Lower lobe of right lung (tissue), 2 donors: ENCODE measurements at regions not wholly inside any gene's neighbourhood (a gene's known extent, or its start where the extent isn't known, plus 50 kb on each side); places are given as distances from the start of the nearest gene placed in this dataset.
A peak's percentile ranks its signal among the peaks of the same experiment; 100 is the strongest.

ENCODE experiments used
- ATAC-seq, 2 donors: fragments of 200-7000 bp; cut with Tn5 transposase; one replicate each; pipeline ENCODE4 v1.9.1; 2020 to 2022; ENCODE audit warnings: mild to moderate bottlenecking in 2 of 2, moderate library complexity in 2 of 2
- DNase-seq: peaks from one replicate; pipeline ENCODE4 v3.0.0-alpha.2; 2020
- H3K27ac ChIP-seq: fragments of 200-600 bp; one replicate; pipeline ENCODE4 v1.8.0; 2022
- H3K27me3 ChIP-seq: fragments of 200-600 bp; one replicate; pipeline ENCODE4 v1.8.0; 2022; ENCODE audit warnings: low read depth
- H3K36me3 ChIP-seq: fragments of 200-600 bp; one replicate; pipeline ENCODE4 v1.8.0; 2022; ENCODE audit warnings: mild to moderate bottlenecking
- H3K4me1 ChIP-seq: fragments of 200-600 bp; one replicate; pipeline ENCODE4 v1.8.0; 2022
- H3K4me3 ChIP-seq: fragments of 200-600 bp; one replicate; pipeline ENCODE4 v1.8.0; 2022; ENCODE audit warnings: mild to moderate bottlenecking
- H3K9me3 ChIP-seq: fragments of 200-600 bp; one replicate; pipeline ENCODE4 v1.8.0; 2022
- CTCF ChIP-seq: fragments of 200-600 bp; IDR thresholded peaks from one replicate; pipeline ENCODE4 v1.8.0; 2022; ENCODE audit warnings: antibody characterized with exemption, mild to moderate bottlenecking
- intact Hi-C: fragments of 100-400 bp; cut with DNase I; formaldehyde crosslinking; loops from one replicate; pipeline ENCODE4 v1.11.0; 2022
- donor health status: DM: no; HTN: yes; CAD: no; lungs with severe emphysema.

GRCh38 chr5:121378559-121379359 lies 472.9 kb upstream of the FTMT start:
- no peak for TF ChIP-seq CTCF
- peak in 1 of 2 donors; percentile 26 for ATAC-seq
- intact Hi-C loops = no loop called here
- H3K27me3 ChIP-seq = no peaks in the 10 kb centered on the region
- no peaks in the 10 kb centered on the region for H3K36me3 ChIP-seq
- peak; percentile 12 for DNase-seq
- H3K9me3 ChIP-seq = no peaks in the 10 kb centered on the region
- H3K27ac ChIP-seq = no peak overlapping the region
- H3K4me3 ChIP-seq = no peak overlapping the region
- no peaks in the 10 kb centered on the region for H3K4me1 ChIP-seq

- intact Hi-C loops = no loop called here
- no peak for DNase-seq
- no peak for TF ChIP-seq CTCF
- no peak overlapping the region for H3K4me3 ChIP-seq
- no peak for ATAC-seq
- H3K9me3 ChIP-seq = no peaks in the 10 kb centered on the region
- H3K4me1 ChIP-seq = no peaks in the 10 kb centered on the region
- no peaks in the 10 kb centered on the region for H3K36me3 ChIP-seq
- no peaks in the 10 kb centered on the region for H3K27me3 ChIP-seq
- H3K27ac ChIP-seq = no peak overlapping the region
Observed at GRCh38 chr5:121380066-121380465, 471.6 kb upstream of the FTMT start.

GRCh38 chr5:121384359-121384758 lies 467.3 kb upstream of the FTMT start:
- H3K9me3 ChIP-seq = no peaks in the 10 kb centered on the region
- no peak for ATAC-seq
- no peaks in the 10 kb centered on the region for H3K4me1 ChIP-seq
- no peak for DNase-seq
- intact Hi-C loops = no loop called here
- TF ChIP-seq CTCF = no peak
- no peak overlapping the region for H3K4me3 ChIP-seq
- no peaks in the 10 kb centered on the region for H3K36me3 ChIP-seq
- no peak overlapping the region for H3K27ac ChIP-seq
- H3K27me3 ChIP-seq = no peaks in the 10 kb centered on the region

GRCh38 chr5:121386334-121386733 lies 465.3 kb upstream of the FTMT start:
- DNase-seq (no peak), ATAC-seq (no peak)
- intact Hi-C loops = no loop called here
- no peak for TF ChIP-seq CTCF
- Histone ChIP-seq H3K4me1 (no peaks in the 10 kb centered on the region), H3K36me3 (no peaks in the 10 kb centered on the region), H3K4me3 (no peak overlapping the region), H3K27me3 (no peaks in the 10 kb centered on the region), H3K27ac (no peak overlapping the region), H3K9me3 (no peaks in the 10 kb centered on the region)

GRCh38 chr5:121396716-121397115 lies 455.0 kb upstream of the FTMT start:
- intact Hi-C loops = no loop called here
- Histone ChIP-seq H3K4me1 (no peaks in the 10 kb centered on the region), H3K36me3 (no peaks in the 10 kb centered on the region)

More at GRCh38 chr5:121396716-121397115, 455.0 kb upstream of the FTMT start:
- ATAC-seq = no peak
- H3K9me3 ChIP-seq = no peaks in the 10 kb centered on the region
- H3K4me3 ChIP-seq = no peak overlapping the region
- no peaks in the 10 kb centered on the region for H3K27me3 ChIP-seq
- no peak for TF ChIP-seq CTCF
- no peak overlapping the region for H3K27ac ChIP-seq
- no peak for DNase-seq
